Endodermal cell (in vitro differentiated cells): ENCODE measurements at regions not wholly inside any gene's neighbourhood (a gene's known extent, or its start where the extent isn't known, plus 50 kb on each side); places are given as distances from the start of the nearest gene placed in this dataset.

ENCODE experiments used
- DNase-seq: peaks from one replicate; pipeline ENCODE4 v3.0.0-alpha.2; 2017
- H3K27ac ChIP-seq: 2 replicates; pipeline ENCODE4 v1.5.1; 2013; ENCODE audit warnings: mild to moderate bottlenecking, low read depth, low read length, moderate library complexity
- H3K27me3 ChIP-seq: 2 replicates; pipeline ENCODE4 v1.6.1; 2013; ENCODE audit warnings: mild to moderate bottlenecking, low read length, moderate library complexity; ENCODE audit not compliant: insufficient read depth, control insufficient read depth, poor library complexity, severe bottlenecking
- H3K36me3 ChIP-seq: 2 replicates; pipeline ENCODE4 v1.7.0; 2013; ENCODE audit warnings: mild to moderate bottlenecking, low read length, moderate library complexity; ENCODE audit not compliant: control insufficient read depth, insufficient read depth
- H3K4me1 ChIP-seq: one replicate; pipeline ENCODE4 v1.7.0; 2013; ENCODE audit warnings: low read length; ENCODE audit not compliant: control insufficient read depth, insufficient read depth
- H3K4me3 ChIP-seq: 2 replicates; pipeline ENCODE4 v1.5.1; 2013; ENCODE audit warnings: mild to moderate bottlenecking, low read length, moderate library complexity
- H3K9ac ChIP-seq: 2 replicates; pipeline ENCODE4 v1.6.1; 2013; ENCODE audit warnings: mild to moderate bottlenecking, low read length, moderate library complexity; ENCODE audit not compliant: poor library complexity, severe bottlenecking; ENCODE audit errors: extremely low read depth
- H3K9me3 ChIP-seq: 2 replicates; pipeline ENCODE4 v1.6.1; 2013; ENCODE audit warnings: mild to moderate bottlenecking, low read length, moderate library complexity; ENCODE audit not compliant: control insufficient read depth
- H3K27ac Mint-ChIP-seq: 2 replicates; pipeline ENCODE4 v1.8.0; 2020; ENCODE audit warnings: mixed read lengths
- H3K27me3 Mint-ChIP-seq: 2 replicates; pipeline ENCODE4 v1.8.0; 2021; ENCODE audit warnings: mild to moderate bottlenecking, mixed read lengths; ENCODE audit not compliant: insufficient read depth
- H3K36me3 Mint-ChIP-seq: 2 replicates; pipeline ENCODE4 v1.8.0; 2020; ENCODE audit warnings: low read depth, mixed read lengths
- H3K4me1 Mint-ChIP-seq: 2 replicates; pipeline ENCODE4 v1.8.0; 2020; ENCODE audit warnings: mixed read lengths
- H3K4me3 Mint-ChIP-seq: 2 replicates; pipeline ENCODE4 v1.8.0; 2020; ENCODE audit warnings: mild to moderate bottlenecking, moderate library complexity, mixed read lengths
- H3K9me3 Mint-ChIP-seq: 2 replicates; pipeline ENCODE4 v1.8.0; 2020; ENCODE audit warnings: mild to moderate bottlenecking, mixed read lengths
- WGBS, 2 experiments: methylation state at CpG; one replicate each; pipeline versions ENCODE4 v1.1.5 to v1.1.7; 2013; ENCODE audit warnings: missing lambda C conversion rate in 2 of 2, mixed read lengths in 1 of 2; ENCODE audit not compliant: insufficient coverage in 1 of 2, insufficient read length in 1 of 2; 5-methylcytosine and 5-hydroxymethylcytosine counted together
- TF ChIP-seq, protein P1 (sequence below): fragments of 200-600 bp; sonication (generic); conservative IDR thresholded peaks from 2 replicates; pipeline ENCODE4 v1.5.0; 2021; ENCODE audit warnings: antibody characterized with exemption, mild to moderate bottlenecking

DNA sequence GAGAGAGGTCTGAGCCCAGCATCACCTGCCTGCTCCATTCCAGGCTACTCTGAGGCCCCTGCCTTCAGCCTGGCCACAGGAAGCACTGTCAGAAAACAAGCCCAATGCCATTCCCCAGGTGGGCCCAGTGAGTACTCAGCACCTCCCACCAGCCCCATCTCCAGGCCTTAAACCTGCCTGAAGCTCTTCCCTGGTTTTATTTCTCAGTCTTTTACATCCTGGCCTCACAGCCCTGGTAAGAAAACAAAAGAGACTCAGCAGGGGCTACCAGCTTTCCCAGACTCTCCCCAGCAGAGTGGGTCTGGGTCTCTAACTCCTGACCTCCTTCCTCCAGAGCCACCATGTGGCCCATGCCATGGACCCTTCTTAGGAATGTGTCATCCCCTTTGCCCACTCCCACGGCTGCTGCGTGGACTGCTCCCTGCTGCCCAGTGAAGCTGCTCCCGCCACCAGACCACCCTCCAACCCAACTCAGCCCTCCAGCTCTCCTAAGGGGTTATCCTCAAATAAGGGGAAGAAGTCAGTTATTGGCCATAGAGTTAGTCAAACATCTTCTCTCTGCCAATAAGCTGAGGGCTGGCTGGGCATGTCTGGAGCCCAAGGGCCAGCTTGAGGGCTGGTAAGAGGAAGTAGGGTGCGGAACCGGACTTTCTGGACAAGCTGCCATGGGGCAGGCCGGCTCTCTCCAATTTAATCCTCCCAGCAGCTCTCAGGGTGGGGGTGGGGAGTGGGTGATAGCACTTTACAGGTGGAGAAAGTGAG lies 116.7 kb upstream of the LINGO1 start:
- Mint-ChIP-seq H3K4me3 (no peak overlapping the region), H3K9me3 (no peaks in the 10 kb centered on the region), H3K36me3 (no peaks in the 10 kb centered on the region), H3K27me3 (peaks cover 13% of the 10 kb centered on the region), H3K4me1 (peaks cover 11% of the 10 kb centered on the region), H3K27ac (peak overlapping the region; percentile 76)
- Histone ChIP-seq H3K4me3 (no peak overlapping the region), H3K4me1 (no peaks in the 10 kb centered on the region), H3K36me3 (no peaks in the 10 kb centered on the region), H3K9ac (no peak overlapping the region), H3K27me3 (no peaks in the 10 kb centered on the region), H3K9me3 (no peaks in the 10 kb centered on the region), H3K27ac (no peak overlapping the region)
- peak; percentile 85 for DNase-seq
- TF ChIP-seq, protein P1, sequence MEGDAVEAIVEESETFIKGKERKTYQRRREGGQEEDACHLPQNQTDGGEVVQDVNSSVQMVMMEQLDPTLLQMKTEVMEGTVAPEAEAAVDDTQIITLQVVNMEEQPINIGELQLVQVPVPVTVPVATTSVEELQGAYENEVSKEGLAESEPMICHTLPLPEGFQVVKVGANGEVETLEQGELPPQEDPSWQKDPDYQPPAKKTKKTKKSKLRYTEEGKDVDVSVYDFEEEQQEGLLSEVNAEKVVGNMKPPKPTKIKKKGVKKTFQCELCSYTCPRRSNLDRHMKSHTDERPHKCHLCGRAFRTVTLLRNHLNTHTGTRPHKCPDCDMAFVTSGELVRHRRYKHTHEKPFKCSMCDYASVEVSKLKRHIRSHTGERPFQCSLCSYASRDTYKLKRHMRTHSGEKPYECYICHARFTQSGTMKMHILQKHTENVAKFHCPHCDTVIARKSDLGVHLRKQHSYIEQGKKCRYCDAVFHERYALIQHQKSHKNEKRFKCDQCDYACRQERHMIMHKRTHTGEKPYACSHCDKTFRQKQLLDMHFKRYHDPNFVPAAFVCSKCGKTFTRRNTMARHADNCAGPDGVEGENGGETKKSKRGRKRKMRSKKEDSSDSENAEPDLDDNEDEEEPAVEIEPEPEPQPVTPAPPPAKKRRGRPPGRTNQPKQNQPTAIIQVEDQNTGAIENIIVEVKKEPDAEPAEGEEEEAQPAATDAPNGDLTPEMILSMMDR, result no peak
- WGBS, 2 experiments, result 76 to 83% methylated on average over 4 to 6 of the region's 6 CpGs

DNA sequence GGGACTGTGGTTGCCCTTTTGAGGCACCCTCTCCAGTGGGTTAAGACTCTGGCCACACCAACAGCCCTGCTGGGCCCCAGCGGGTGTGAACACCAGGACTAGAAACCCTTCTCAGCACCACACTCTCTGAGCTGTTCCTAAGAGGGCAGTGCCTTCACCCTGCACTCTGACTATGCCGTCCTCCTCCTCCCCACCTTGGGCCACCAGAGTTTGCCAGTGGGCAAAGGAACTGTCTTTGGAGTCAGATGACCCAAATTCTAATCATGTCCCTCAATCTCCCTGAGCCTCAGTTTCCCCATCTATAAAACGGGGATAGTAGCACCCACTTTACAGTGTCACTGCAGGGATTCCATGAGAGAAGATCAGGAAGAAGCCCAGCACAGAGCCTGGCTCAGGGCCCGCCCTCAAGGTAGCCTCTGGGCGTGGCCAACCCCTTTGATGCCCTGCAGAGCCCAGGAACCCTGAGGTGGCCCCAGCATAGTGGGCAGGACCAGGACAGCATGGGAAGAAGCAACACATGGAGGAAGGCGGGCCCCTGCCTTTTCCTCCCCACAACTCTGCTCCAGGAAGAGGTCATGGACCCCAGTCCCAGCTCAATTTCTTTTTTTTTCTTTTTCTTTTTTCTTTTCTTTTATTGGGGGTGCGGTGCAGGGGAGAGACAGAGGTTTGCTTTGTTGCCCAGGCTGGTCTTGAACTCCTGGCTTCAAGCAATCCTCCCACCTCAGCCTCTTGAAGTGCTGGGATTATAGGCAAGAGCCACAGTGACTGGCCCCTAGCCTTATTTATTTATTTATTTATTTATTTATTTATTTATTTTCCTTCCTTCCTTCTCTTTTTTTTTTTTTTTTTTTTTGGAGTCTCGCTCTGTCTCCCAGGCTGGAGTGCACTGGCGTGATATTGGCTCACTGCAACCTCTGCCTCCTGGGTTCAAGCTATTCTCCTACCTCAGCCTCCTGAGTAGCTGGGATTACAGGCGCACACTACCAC lies 115.7 kb upstream of the LINGO1 start:
- H3K36me3 ChIP-seq, result no peaks in the 10 kb centered on the region
- no peak overlapping the region for H3K9ac ChIP-seq
- H3K36me3 Mint-ChIP-seq, result no peaks in the 10 kb centered on the region
- H3K4me3 Mint-ChIP-seq, result no peak overlapping the region
- peaks cover 11% of the 10 kb centered on the region for H3K4me1 Mint-ChIP-seq
- no peak overlapping the region for H3K27ac Mint-ChIP-seq
- peaks cover 10% of the 10 kb centered on the region for H3K27me3 Mint-ChIP-seq
- no peak for DNase-seq
- TF ChIP-seq, protein P1, result no peak
- no peaks in the 10 kb centered on the region for H3K4me1 ChIP-seq
- H3K9me3 ChIP-seq, result no peaks in the 10 kb centered on the region
- no peaks in the 10 kb centered on the region for H3K27me3 ChIP-seq
- 85% methylated on average over 5 to 10 of the region's 10 CpGs for WGBS, 2 experiments
- H3K9me3 Mint-ChIP-seq, result no peaks in the 10 kb centered on the region
- H3K27ac ChIP-seq, result no peak overlapping the region
- no peak overlapping the region for H3K4me3 ChIP-seq

DNA sequence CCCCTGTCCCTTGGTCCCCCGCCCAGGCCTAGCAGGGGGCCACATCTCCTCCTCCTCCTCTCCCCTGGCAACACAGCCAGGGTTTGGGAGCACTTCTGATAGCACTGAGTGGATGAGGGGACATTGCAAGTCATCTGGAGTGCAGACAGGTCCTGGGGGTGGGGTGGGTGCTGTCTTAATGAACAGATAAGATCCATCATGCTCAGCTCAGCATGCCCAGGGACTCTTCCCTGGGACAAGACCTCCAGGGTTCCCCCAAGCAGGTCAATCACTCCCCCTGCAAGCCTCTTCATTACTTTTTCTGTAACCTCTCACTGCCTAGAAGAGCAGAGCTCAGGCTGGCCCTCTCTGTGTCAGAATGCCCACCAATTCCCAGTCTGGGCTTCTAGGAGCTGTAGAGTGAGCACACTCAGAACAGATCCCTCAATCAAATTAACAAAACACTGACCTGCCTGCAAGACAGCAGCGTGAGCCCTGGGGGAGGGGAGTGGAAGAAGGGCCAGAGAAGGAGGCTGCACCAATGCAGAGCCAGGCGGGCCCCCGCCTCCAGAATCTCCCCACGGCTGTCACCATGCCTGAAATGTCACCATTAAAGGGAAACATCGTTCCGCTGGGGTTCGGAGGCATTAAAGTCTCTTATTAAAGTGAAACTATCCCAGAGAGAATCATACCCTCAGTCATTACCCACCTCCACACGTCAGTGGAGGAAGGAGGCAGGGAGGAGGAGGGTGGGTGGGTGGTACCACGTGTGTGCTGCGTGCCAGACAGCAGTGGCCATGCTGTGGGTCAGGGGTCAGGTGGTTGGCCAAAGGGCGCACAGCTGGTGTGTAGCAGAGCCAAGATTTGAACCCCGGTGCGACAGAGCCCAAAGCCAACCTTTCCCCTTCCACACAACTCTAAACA lies 114.7 kb upstream of the LINGO1 start:
- H3K27ac Mint-ChIP-seq, result no peak overlapping the region
- no peaks in the 10 kb centered on the region for H3K36me3 Mint-ChIP-seq
- TF ChIP-seq, protein P1, result no peak
- no peaks in the 10 kb centered on the region for H3K36me3 ChIP-seq
- H3K27me3 Mint-ChIP-seq, result peaks cover 9% of the 10 kb centered on the region
- peaks cover 11% of the 10 kb centered on the region for H3K4me1 Mint-ChIP-seq
- DNase-seq, result no peak
- WGBS, 2 experiments, result 78 to 100% methylated on average over 1 to 14 of the region's 14 CpGs
- H3K4me1 ChIP-seq, result no peaks in the 10 kb centered on the region
- H3K27me3 ChIP-seq, result no peaks in the 10 kb centered on the region
- H3K9me3 ChIP-seq, result no peaks in the 10 kb centered on the region
- H3K27ac ChIP-seq, result no peak overlapping the region
- H3K9me3 Mint-ChIP-seq, result no peaks in the 10 kb centered on the region
- no peak overlapping the region for H3K9ac ChIP-seq
- H3K4me3 ChIP-seq, result no peak overlapping the region
- H3K4me3 Mint-ChIP-seq, result no peak overlapping the region
